Erythroblast (primary cell): ENCODE measurements at regions not wholly inside any gene's neighbourhood (a gene's known extent, or its start where the extent isn't known, plus 50 kb on each side); places are given as distances from the start of the nearest gene placed in this dataset.
A peak's percentile ranks its signal among the peaks of the same experiment; 100 is the strongest.
"Not testable (repeated sequence)": the region's sequence is repeated elsewhere in the genome, so short reads cannot be mapped to it uniquely, and the experiment has no call there.

Experiments
- DNase-seq, 2 experiments: peaks; one replicate each; lab custom pipeline; 2025; lab: John Stamatoyannopoulos, UW
- GATA1 ChIP-seq: IDR thresholded peaks from 2 replicates; pipeline ENCODE4 v1.6.1; 2011; ENCODE audit warnings: low read depth, mild to moderate bottlenecking, control low read depth, low read length, moderate library complexity
- POLR2A ChIP-seq: IDR thresholded peaks from 2 replicates; pipeline ENCODE4 v1.6.1; 2011; ENCODE audit warnings: mild to moderate bottlenecking, low read length

DNA sequence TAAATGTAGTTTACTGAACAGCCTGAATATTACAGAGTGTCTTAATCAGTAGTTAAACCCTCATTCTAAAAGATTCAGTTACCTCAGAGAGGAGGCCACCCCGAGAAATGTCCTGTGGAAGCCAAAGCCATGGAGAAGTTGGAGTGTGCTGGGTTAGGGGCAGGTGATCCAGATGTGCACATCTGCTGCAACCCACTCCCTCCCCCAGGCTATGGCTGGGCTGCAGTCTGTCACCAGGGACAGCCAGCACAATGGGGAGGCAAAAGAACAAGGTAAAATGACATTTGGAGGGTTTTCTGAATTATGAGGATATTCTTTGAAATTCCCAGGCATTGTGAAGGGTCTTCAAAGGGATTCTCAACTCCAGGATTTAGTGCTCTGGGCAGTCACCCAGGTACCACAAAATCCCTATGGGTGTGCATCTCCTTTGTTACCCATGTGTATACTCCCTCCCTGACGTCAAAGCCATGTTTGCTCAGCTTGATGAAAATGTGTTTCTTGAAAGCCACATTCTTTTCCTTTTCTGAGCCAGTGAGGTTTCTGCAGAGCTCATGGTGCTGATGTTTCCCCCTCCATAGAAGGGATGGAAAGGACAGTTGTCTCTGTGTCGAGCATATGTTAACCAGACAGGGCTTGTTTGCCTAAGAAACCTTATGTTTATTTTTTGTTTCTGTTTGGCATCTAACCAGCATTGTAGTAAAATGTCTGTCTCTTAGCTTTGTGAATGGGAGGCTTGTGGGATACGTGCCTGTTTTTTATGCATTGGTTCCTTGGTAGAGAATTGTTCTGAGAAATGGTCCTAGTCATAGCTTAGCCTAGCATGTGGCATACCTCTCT is 212.3 kb upstream of the TBX18 start:
- no peak for DNase-seq
- TF ChIP-seq POLR2A, result no peak
- TF ChIP-seq GATA1, result no peak

DNA sequence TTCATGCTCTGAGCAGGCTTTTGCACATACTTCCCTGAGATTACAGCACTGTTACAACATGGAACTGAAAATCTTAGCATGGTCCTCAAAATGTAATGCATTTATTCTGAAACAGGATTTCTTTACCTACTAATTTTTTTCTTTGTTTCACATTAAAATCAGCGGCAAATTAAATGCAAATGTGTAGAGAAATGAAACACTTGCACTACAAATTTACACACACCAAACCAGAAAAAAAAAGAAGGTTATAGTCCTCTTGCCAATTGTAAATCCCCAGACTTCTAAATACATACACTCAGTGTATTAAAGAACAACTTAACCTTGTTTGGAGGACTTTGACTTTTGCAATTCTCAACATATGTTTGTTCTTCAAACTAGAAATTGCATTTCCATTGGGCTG is 210.9 kb upstream of the TBX18 start:
- TF ChIP-seq POLR2A, result no peak
- no peak for TF ChIP-seq GATA1
- DNase-seq, result no peak

DNA sequence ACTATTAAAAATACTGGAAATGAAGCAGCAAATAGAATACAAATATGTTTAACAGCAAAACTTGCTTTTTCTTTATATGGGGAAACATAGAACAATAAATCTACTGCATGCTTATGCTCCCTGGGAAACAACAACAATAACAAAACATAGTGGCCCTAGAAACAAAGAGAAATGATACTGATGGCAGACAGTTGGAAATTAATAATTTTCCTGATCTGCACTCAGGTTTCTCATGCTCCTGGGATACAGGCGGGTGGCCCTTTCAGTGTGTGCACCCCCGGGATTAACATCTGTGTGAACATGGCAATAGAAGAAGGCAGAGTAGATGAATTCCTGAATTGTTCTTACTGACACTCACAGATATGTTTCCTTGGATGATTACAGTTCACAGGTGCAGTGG is 209.2 kb upstream of the TBX18 start:
- DNase-seq, result no peak
- no peak for TF ChIP-seq POLR2A
- no peak for TF ChIP-seq GATA1

DNA sequence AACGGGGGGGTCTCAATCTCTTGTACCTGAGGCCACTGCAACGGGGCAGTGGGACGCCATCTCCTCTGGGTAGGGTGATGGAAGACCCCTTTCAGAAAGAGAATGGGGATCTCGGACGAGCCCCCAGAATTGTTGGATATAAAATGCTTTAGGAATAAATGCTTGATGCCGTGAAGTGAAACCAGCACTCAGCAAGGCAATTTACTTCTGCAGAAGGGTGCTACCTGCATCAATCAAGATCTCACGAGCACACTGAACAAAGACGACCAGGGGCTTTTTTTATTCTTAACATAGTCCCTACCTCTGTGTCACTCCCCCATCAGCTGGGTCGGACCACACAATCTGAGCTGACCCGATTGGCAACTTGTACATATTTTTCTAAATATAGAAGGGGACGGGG is 203.6 kb upstream of the TBX18 start:
- DNase-seq, result no peak
- TF ChIP-seq POLR2A (no peak), GATA1 (no peak)

DNA sequence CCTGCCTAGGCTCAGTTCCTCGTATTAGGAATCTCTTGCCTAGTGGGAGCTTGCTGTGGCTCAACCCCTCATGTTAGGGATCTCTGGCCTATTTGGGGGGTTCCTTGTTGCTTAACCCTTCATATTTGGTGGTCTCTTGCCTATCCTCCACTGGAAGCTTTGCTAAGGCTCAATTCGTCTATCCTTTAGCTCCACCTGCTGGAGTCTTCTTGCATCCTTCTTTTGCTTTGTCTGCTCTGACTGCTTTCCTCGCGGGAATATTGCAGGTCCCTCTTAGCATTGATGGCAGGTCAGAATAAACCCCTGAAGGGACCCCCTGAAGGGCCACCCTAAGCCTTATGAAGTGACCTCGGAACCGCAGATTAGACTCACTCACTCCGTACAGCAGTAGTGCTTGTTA is 203.0 kb upstream of the TBX18 start:
- DNase-seq, result peak; percentile 2 to 21
- TF ChIP-seq GATA1, result no peak
- no peak for TF ChIP-seq POLR2A

DNA sequence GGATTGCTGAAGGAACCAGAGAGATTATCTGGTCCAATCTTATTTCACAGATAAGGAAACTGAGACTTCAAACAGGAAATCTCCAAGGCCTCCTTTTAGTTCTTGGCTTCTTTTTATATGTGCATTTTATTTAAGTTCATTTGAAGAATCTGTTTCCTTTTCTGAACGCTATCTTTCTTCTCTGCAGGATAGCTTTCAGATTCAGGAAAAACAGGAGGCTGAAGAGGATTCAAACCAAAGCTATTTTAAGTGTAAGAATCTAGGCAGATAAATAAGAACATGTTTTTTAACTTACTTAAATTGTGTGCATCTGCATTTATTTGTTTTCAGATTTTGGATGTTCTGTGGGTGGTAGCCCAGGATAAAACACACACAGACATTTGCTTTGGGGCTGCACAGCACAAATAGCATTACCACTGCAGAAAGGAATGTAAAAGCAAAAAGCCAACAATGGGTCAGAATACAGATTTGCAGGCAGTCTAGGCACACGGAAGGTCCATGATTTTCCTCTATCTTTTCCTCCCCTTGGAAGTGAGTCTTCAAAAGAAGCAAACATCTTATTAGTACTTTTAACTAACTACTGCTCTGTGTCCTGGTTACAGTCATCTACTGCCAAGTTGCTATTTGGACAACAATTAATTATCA is 188.8 kb upstream of the TBX18 start:
- DNase-seq, result no peak
- TF ChIP-seq GATA1 (no peak), POLR2A (no peak)

DNA sequence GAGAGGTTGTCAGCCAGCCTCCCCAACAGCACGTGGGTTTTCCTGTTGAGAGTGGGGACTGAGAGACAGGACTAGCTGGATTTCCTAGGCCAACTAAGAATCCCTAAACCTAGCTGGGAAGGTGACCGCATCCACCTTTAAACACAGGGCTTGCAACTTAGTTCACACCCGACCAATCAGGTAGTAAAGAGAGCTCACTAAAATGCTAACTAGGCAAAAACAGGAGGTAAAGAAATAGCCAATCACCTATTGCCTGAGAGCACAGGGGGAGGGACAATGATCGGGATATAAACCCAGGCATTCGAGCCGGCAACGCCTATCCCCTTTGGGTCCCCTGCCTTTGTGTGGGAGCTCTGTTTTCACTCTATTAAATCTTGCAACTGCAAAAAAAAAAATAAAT is 180.5 kb upstream of the TBX18 start:
- not testable (repeated sequence) for DNase-seq

DNA sequence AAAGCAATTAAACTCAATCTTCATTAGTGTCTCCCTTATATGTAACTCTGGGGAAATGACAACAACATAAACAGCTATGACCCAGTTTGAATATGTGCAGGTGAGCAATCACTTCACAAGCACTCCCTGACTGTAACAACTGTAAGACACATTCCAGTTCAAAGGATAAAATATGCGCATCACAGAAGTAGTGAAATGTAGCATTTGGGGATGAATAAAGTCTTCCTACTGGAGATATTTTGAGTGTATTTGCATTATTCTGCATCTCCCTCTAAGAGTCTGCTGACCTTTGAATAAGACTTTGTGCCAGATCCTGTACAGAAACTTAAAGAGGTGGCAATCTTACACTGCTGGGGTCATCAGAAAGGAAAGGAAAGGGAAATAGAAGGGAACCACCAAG is 179.5 kb upstream of the TBX18 start:
- no peak for TF ChIP-seq GATA1
- TF ChIP-seq POLR2A, result no peak

DNA sequence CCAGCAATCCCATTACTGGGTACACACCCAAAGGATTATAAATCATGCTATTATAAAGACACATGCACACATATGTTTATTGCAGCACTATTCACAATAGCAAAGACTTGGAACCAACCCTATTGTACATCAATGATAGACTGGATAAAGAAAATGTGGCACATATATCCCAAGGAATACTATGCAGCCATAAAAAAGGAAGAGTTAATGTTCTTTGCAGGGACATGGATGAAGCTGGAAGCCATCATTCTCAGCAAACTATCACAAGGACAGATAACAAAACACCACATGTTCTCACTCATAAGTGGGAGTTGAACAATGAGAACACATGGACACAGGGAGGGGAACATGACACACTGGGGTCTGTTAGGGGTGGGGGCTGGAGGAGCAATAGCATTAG is 177.2 kb upstream of the TBX18 start:
- not testable (repeated sequence) for DNase-seq

More for the DNA sequence above, 179.5 kb upstream of the TBX18 start:
- DNase-seq, result no peak

DNA sequence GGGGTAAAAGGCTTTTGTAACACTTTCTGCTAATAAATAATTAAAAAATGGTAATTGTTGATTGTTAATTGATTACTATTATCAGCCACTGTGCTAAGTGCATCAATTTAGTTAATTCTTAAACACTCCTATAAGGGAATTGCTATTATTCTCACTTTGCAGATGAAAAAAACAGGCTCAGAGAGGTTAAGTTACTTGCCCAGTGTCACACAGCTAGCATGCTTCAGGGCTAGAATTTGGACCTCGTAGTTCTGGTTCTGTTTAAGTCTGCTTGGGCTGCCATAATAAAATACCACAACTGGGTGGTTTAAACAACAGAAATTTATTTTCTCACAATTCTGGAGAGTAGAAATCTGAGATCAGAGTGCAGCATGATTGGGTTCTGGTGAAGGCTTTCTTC is 164.8 kb upstream of the TBX18 start:
- TF ChIP-seq GATA1, result no peak
- no peak for TF ChIP-seq POLR2A
- no peak for DNase-seq

DNA sequence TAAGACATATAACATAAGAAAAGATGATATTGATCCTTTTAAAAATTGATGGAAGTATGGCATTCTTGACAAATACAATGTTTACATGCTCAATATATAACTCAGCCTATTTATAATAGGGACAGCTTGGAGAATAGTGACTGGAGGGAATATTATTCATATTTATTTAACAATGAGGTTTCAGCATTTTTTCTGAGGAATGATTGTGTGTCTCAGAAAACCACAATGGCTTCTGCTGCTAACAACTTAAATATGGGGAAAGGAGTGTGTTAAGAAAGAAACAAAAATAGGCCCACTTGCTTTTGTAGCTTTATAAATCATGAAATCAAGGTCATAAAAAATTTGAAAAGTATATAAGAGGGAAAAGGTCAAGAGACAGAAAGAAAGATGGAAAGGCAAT is 163.2 kb upstream of the TBX18 start:
- no peak for DNase-seq
- no peak for TF ChIP-seq POLR2A
- no peak for TF ChIP-seq GATA1

DNA sequence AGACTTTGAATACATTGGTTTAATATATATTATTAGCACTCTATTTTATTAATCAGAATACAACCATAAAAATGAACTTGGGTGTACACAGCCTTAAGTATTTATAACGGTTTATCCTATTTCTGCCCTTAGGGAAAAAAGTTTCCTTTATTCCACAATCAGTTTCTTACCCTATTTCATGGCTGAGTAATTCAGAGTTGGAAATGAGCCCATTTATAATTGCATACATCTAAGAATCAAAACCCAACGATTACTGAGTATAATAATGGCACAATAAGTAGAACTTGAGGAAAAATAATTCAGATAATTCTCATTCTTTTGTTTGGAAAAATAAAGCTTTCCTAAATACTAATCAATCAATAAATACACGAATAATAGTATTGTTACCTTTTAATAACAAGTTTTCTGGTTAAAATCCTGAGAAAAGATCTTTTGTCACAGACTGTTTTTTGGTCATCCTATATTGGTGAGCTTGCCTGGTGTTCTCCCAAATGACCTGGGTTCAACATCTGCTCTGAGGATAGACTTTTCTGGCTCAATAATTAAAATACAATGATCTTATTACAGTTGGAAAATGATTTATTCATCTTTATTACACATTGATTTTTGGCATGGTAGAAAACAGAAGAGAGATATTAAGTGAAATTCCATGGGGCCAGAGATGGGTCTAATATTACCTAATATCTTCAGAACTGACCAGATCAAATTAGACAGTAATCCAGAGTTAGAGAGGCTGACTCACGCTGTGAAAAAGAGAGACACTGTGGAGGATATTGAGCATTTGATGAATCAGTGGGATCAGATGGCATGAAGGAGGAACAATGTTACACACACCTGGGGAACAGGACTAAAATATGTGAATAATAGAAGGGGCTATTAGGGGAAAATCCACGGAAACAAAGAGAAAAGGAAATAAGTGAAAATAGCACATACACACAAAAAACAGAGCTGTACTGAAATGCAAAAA is 162.1 kb upstream of the TBX18 start:
- DNase-seq, result no peak
- TF ChIP-seq POLR2A (no peak), GATA1 (no peak)

DNA sequence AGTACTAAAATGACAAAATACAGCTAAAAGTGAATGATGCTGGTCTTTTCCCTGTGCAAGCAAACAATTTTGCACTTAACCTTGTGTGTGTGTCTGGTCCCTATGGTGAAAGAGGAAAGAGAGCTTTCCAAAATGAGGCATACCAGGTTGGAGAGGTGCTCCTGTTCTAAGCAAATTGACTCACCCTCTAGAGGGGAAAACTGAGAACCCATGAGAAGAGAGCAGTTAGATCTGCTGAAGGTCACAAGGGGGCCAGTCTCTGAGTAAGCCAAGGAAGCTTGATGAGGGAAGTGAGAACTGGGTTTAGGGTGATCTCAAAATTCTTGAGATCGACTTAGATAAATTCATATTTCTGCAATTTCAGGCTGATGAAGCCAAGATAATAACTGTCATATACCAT is 157.5 kb upstream of the TBX18 start:
- DNase-seq, result no peak
- no peak for TF ChIP-seq GATA1
- TF ChIP-seq POLR2A, result no peak

DNA sequence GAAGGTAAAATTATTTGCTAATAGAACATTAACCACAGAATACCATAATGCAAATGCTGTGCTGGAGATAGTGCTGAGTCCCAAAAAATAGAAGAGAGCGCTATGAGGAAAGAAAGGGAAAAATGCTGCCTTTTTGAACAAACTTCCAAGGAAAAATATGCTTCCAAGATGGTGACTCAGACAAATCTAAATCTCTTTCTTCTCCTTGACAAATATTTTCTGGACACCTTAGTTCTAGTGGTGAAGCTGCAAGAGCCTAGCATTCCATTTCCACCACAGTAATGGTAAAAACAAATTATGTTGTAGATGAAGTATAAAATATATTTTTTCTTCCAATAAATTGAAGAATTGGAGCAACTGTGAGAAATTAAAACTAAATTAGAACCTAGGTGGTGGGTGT is 155.6 kb upstream of the TBX18 start:
- TF ChIP-seq GATA1 (no peak), POLR2A (no peak)
- no peak for DNase-seq
